Body of pancreas (tissue), 4 donors: ENCODE measurements at regions not wholly inside any gene's neighbourhood (a gene's known extent, or its start where the extent isn't known, plus 50 kb on each side); places are given as distances from the start of the nearest gene placed in this dataset.
"Not testable (repeated sequence)": the region's sequence is repeated elsewhere in the genome, so short reads cannot be mapped to it uniquely, and the experiment has no call there.

Source experiments
- POLR2A ChIP-seq, 3 donors: fragments of 450-650 bp; IDR thresholded peaks; one replicate each; pipeline ENCODE4 v1.6.1; 2016; ENCODE audit warnings: antibody characterized with exemption in 3 of 3, mild to moderate bottlenecking in 2 of 3
- TF ChIP-seq, protein P1 (sequence below), 7 experiments: fragments of 450-650 bp in 4 of 7; fragments of 200-600 bp in 3 of 7; sonication (generic) in 3 of 7; IDR thresholded peaks; one replicate each; pipeline ENCODE4 v1.5.1; 2016 to 2019; ENCODE audit warnings: antibody characterized with exemption in 7 of 7

DNA sequence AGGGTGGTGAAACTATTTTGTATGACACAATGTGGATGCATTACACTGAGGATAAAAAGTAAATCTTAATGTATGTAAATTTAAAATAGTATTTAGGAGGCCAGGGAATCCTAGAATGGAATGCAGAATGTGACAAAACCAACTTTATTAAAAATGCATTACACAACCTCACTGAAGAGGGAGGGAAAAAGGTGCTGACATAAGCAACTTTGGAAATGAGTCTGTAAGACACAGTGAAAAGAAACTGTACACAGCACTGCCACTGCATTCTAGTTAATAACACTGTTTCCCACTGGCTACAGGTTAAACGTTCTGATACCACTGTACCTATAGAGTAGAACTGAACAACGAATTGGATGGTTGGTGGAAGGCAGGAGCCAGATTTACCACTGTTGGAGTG, 308.8 kb upstream of the DPP6 start:
- TF ChIP-seq, protein P1, sequence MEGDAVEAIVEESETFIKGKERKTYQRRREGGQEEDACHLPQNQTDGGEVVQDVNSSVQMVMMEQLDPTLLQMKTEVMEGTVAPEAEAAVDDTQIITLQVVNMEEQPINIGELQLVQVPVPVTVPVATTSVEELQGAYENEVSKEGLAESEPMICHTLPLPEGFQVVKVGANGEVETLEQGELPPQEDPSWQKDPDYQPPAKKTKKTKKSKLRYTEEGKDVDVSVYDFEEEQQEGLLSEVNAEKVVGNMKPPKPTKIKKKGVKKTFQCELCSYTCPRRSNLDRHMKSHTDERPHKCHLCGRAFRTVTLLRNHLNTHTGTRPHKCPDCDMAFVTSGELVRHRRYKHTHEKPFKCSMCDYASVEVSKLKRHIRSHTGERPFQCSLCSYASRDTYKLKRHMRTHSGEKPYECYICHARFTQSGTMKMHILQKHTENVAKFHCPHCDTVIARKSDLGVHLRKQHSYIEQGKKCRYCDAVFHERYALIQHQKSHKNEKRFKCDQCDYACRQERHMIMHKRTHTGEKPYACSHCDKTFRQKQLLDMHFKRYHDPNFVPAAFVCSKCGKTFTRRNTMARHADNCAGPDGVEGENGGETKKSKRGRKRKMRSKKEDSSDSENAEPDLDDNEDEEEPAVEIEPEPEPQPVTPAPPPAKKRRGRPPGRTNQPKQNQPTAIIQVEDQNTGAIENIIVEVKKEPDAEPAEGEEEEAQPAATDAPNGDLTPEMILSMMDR (IDR thresholded peaks at IDR 0.05) = not testable (repeated sequence)
- TF ChIP-seq POLR2A (IDR thresholded peaks at IDR 0.05) = not testable (repeated sequence)
